ENCODE measurements at regions not wholly inside any gene's neighbourhood (a gene's known extent, or its start where the extent isn't known, plus 50 kb on each side); places are given as distances from the start of the nearest gene placed in this dataset.

DNA sequence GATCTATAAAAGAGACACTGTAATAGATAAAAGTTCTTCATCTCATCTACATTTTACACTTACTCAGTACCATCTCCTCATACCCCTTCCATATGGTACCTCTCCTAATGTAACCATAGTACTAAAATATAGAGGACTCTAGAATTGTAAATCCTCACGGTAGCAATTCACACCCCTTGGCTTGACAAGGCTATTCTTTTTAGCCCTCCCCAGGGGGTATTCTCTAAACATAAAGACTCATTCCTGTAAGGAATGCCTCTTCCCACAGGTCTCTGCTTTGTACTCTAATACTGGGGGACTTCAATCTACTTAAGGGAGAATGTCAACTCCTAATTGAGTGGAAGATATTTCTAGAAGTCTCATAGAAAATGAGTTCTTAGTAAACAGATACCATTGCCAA, 85.9 kb downstream of the VIP start:
- TF ChIP-seq, protein P1, sequence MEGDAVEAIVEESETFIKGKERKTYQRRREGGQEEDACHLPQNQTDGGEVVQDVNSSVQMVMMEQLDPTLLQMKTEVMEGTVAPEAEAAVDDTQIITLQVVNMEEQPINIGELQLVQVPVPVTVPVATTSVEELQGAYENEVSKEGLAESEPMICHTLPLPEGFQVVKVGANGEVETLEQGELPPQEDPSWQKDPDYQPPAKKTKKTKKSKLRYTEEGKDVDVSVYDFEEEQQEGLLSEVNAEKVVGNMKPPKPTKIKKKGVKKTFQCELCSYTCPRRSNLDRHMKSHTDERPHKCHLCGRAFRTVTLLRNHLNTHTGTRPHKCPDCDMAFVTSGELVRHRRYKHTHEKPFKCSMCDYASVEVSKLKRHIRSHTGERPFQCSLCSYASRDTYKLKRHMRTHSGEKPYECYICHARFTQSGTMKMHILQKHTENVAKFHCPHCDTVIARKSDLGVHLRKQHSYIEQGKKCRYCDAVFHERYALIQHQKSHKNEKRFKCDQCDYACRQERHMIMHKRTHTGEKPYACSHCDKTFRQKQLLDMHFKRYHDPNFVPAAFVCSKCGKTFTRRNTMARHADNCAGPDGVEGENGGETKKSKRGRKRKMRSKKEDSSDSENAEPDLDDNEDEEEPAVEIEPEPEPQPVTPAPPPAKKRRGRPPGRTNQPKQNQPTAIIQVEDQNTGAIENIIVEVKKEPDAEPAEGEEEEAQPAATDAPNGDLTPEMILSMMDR (IDR thresholded peaks at IDR 0.05) = no peak
- no peak for TF ChIP-seq POLR2A (IDR thresholded peaks at IDR 0.05)
